ENCODE measurements at regions not wholly inside any gene's neighbourhood (a gene's known extent, or its start where the extent isn't known, plus 50 kb on each side); places are given as distances from the start of the nearest gene placed in this dataset.

- Histone ChIP-seq H3K79me2 (ENCODE audit: control insufficient read depth, insufficient read depth, low read length) (no peaks in the 10 kb centered on the region), H4K20me1 (ENCODE audit: control insufficient read depth, insufficient read depth) (no peaks in the 10 kb centered on the region), H3K4me1 (ENCODE audit: control insufficient read depth, insufficient read depth, low read length) (no peaks in the 10 kb centered on the region), H3K4me3 (no peak overlapping the region), H3K36me3 (ENCODE audit: control insufficient read depth in 2 of 2, insufficient read depth in 2 of 2, low read length in 1 of 2) (no peaks in the 10 kb centered on the region), H3K9me3 (replicated peaks; ENCODE audit: control insufficient read depth, insufficient read depth, low read length) (no peaks in the 10 kb centered on the region), H3K9ac (ENCODE audit: control insufficient read depth, insufficient read depth, low read length) (no peak overlapping the region), H3K27me3 (replicated peaks in 1 of 2; ENCODE audit: control insufficient read depth in 2 of 2, insufficient read depth in 2 of 2, low read length in 1 of 2) (no peaks in the 10 kb centered on the region), H3K4me2 (ENCODE audit: control insufficient read depth, insufficient read depth) (no peak overlapping the region), H2AFZ (ENCODE audit: control insufficient read depth, low read depth, low read length) (no peak overlapping the region), H3K27ac (ENCODE audit: control insufficient read depth, insufficient read depth) (no peak overlapping the region)
- no TSS peak for BruUV-seq (replicated peaks)
- intact Hi-C loops (cut with micrococcal nuclease; ENCODE audit: unreplicated experiment): no loop called here
- ChIA-PET SMC1A (ENCODE audit: uncharacterized antibody, unreplicated experiment) (no interaction called here), RAD21 (ENCODE audit: unreplicated experiment) (no interaction called here), CTCF (no interaction called here), POLR2A (no interaction called here)
- TF ChIP-seq NR2C2 (IDR thresholded peaks at IDR 0.05; ENCODE audit: borderline replicate concordance, control insufficient read depth, insufficient read length, low read depth) (no peak), BMI1 (IDR thresholded peaks at IDR 0.05; ENCODE audit: borderline replicate concordance) (no peak), HDAC2 (IDR thresholded peaks at IDR 0.05) (no peak), ASH2L (IDR thresholded peaks at IDR 0.05; ENCODE audit: borderline replicate concordance, low read depth) (no peak), ELK1 (IDR thresholded peaks at IDR 0.05; ENCODE audit: low read depth, low read length) (no peak), SREBF2 (IDR thresholded peaks at IDR 0.05; ENCODE audit: low read length) (no peak), CBX3 (IDR thresholded peaks at IDR 0.05; ENCODE audit: borderline replicate concordance, low read depth) (no peak), RELB (IDR thresholded peaks at IDR 0.05; ENCODE audit: low read depth) (no peak), MEF2B (IDR thresholded peaks at IDR 0.05; ENCODE audit: partially characterized antibody, poor library complexity, severe bottlenecking) (no peak), BRCA1 (IDR thresholded peaks at IDR 0.05; ENCODE audit: low read depth, low read length) (no peak), MYB (IDR thresholded peaks at IDR 0.05; ENCODE audit: borderline replicate concordance, low read depth, low read length) (no peak), CHD2 (IDR thresholded peaks at IDR 0.05; ENCODE audit: borderline replicate concordance, low read depth, low read length) (no peak), RAD51 (IDR thresholded peaks at IDR 0.05) (no peak), JUND (IDR thresholded peaks at IDR 0.05; ENCODE audit: low read depth, low read length) (no peak), SIX5 (IDR thresholded peaks at IDR 0.05; ENCODE audit: low read depth, low read length, severe bottlenecking) (no peak), EGR1 (IDR thresholded peaks at IDR 0.05; ENCODE audit: borderline replicate concordance in 1 of 2, low read depth in 2 of 2, low read length in 2 of 2) (no peak), RBBP5 (conservative IDR thresholded peaks at IDR 0.05) (no peak)
- TF ChIP-seq, protein P1, sequence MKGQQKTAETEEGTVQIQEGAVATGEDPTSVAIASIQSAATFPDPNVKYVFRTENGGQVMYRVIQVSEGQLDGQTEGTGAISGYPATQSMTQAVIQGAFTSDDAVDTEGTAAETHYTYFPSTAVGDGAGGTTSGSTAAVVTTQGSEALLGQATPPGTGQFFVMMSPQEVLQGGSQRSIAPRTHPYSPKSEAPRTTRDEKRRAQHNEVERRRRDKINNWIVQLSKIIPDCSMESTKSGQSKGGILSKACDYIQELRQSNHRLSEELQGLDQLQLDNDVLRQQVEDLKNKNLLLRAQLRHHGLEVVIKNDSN (IDR thresholded peaks at IDR 0.05; ENCODE audit: borderline replicate concordance, extremely low read length, insufficient read depth, low read depth, low read length): no peak
- TF ChIP-seq, protein P2, sequence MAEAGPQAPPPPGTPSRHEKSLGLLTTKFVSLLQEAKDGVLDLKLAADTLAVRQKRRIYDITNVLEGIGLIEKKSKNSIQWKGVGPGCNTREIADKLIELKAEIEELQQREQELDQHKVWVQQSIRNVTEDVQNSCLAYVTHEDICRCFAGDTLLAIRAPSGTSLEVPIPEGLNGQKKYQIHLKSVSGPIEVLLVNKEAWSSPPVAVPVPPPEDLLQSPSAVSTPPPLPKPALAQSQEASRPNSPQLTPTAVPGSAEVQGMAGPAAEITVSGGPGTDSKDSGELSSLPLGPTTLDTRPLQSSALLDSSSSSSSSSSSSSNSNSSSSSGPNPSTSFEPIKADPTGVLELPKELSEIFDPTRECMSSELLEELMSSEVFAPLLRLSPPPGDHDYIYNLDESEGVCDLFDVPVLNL (IDR thresholded peaks at IDR 0.05; ENCODE audit: low read depth, low read length): no peak
- no peak for ATAC-seq
- no peak for DNase-seq (ENCODE audit: low read depth, low spot score)
- 15% methylated on average over 4 of the region's 4 CpGs for WGBS (ENCODE audit: insufficient coverage, insufficient replicate concordance, low lambda C conversion rate, missing lambda C conversion rate)
- in situ Hi-C loops (cut with MboI): no loop called here
- no peak for FAIRE-seq
These were observed 214.5 kb upstream of the SLC8A1 start for GRCh38 chr2:40666398-40666797.

Data from GM12878 (cell line).